Suprapubic skin (tissue), 4 donors: ENCODE measurements at regions not wholly inside any gene's neighbourhood (a gene's known extent, or its start where the extent isn't known, plus 50 kb on each side); places are given as distances from the start of the nearest gene placed in this dataset.

ENCODE experiments used
- CTCF ChIP-seq, 2 donors: fragments of 200-600 bp in 1 of 2; fragments of 450-650 bp in 1 of 2; sonication (generic) in 1 of 2; IDR thresholded peaks; one replicate each; pipeline ENCODE4 v1.5.1; 2016 to 2019; ENCODE audit warnings: antibody characterized with exemption in 2 of 2, mild to moderate bottlenecking in 1 of 2, moderate library complexity in 1 of 2
- EP300 ChIP-seq: sonication (generic); formaldehyde crosslinking; IDR thresholded peaks from one replicate; pipeline ENCODE4 v1.6.1; 2017; ENCODE audit warnings: antibody characterized with exemption
- POLR2A ChIP-seq, 2 donors: fragments of 450-650 bp; IDR thresholded peaks; one replicate each; pipeline ENCODE4 v1.6.1; 2017; ENCODE audit warnings: antibody characterized with exemption in 2 of 2, mild to moderate bottlenecking in 2 of 2, moderate library complexity in 2 of 2
- POLR2AphosphoS5 ChIP-seq, 3 donors: sonication (generic); formaldehyde crosslinking; IDR thresholded peaks; one replicate each; pipeline ENCODE4 v1.6.1; 2017; ENCODE audit warnings: antibody characterized with exemption in 3 of 3

DNA sequence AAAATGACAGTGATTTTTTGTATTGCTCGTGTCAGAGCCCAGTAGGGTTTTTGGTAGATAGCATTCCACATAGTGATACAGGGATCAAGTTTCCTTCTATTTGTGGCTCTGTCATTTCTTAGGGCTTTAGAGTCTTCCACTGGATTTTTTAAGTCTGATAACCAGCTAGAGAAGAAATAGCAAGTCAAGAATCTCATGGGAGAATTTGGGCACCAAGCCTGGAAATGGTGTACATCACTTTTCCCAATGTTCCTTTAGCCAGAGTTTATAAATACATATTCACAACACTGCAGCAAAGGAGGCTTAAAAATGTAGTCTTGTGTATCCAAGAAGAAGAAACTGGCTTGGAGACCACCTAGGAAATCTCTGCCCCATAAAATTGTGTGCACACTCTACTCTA lies 647.1 kb upstream of the KLF4 start:
- no peak for TF ChIP-seq CTCF (IDR thresholded peaks at IDR 0.05)
- no peak for TF ChIP-seq EP300
- no peak for TF ChIP-seq POLR2AphosphoS5 (IDR thresholded peaks at IDR 0.05)
- TF ChIP-seq POLR2A (IDR thresholded peaks at IDR 0.05), result no peak
